ENCODE measurements at regions not wholly inside any gene's neighbourhood (a gene's known extent, or its start where the extent isn't known, plus 50 kb on each side); places are given as distances from the start of the nearest gene placed in this dataset.

DNA sequence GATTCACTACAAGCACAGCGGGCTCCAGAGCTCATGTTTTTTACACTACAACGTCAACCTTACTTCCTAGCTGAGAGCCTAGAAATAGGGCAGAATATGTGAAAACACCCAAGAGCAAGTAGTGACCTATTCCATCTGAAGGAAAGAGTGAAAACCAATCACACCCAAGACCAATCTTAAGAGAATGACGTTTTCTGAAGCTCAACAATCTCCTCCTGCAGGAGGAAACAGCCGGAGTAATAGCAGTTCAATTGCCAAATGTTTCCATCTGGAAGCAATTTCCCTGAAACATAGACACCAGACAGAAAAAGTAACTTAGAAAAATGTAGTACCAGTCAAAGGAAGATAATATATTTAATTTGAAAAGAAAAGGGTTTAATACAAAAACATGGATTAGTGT lies 142.4 kb downstream of the ANXA5 start:
- TF ChIP-seq, protein P1, sequence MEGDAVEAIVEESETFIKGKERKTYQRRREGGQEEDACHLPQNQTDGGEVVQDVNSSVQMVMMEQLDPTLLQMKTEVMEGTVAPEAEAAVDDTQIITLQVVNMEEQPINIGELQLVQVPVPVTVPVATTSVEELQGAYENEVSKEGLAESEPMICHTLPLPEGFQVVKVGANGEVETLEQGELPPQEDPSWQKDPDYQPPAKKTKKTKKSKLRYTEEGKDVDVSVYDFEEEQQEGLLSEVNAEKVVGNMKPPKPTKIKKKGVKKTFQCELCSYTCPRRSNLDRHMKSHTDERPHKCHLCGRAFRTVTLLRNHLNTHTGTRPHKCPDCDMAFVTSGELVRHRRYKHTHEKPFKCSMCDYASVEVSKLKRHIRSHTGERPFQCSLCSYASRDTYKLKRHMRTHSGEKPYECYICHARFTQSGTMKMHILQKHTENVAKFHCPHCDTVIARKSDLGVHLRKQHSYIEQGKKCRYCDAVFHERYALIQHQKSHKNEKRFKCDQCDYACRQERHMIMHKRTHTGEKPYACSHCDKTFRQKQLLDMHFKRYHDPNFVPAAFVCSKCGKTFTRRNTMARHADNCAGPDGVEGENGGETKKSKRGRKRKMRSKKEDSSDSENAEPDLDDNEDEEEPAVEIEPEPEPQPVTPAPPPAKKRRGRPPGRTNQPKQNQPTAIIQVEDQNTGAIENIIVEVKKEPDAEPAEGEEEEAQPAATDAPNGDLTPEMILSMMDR (IDR thresholded peaks at IDR 0.05), result no peak
- no peak for TF ChIP-seq POLR2A (IDR thresholded peaks at IDR 0.05)
